Gastrocnemius medialis (tissue), 4 donors: ENCODE measurements at regions not wholly inside any gene's neighbourhood (a gene's known extent, or its start where the extent isn't known, plus 50 kb on each side); places are given as distances from the start of the nearest gene placed in this dataset.

Experiments used
- ATAC-seq, 2 donors: fragments of 150-250 bp; one replicate each; pipeline ENCODE4 v1.9.1; 2016
- DNase-seq, 2 donors: peaks; one replicate each; pipeline ENCODE4 v3.0.0-alpha.2; 2019
- H3K27ac ChIP-seq, 4 donors: fragments of 200-600 bp; sonication (generic); 1 replicate in 1 of 4; 2 replicates in 3 of 4; pipeline ENCODE4 v1.5.1; 2016 to 2018; ENCODE audit warnings: mild to moderate bottlenecking in 2 of 4, moderate library complexity in 1 of 4
- H3K27me3 ChIP-seq, 3 donors: fragments of 200-600 bp; sonication (generic) in 2 of 3; 1 replicate in 1 of 3; 2 replicates in 2 of 3; pipeline versions ENCODE4 v1.5.1 to v1.6.0; 2016 to 2019; ENCODE audit warnings: mild to moderate bottlenecking in 1 of 3, moderate library complexity in 1 of 3
- H3K36me3 ChIP-seq, 2 donors: fragments of 200-600 bp; sonication (generic) in 1 of 2; one replicate each; pipeline ENCODE4 v1.5.1; 2017 to 2018
- H3K4me1 ChIP-seq, 2 donors: fragments of 200-600 bp; sonication (generic) in 1 of 2; one replicate each; pipeline ENCODE4 v1.5.1; 2016 to 2017; ENCODE audit warnings: mild to moderate bottlenecking in 2 of 2
- H3K4me3 ChIP-seq, 4 donors: fragments of 200-600 bp; sonication (generic) in 3 of 4; 1 replicate in 1 of 4; 2 replicates in 3 of 4; pipeline ENCODE4 v1.5.1; 2016 to 2019; ENCODE audit warnings: mild to moderate bottlenecking in 2 of 4
- H3K9me3 ChIP-seq, 3 donors: fragments of 200-600 bp; sonication (generic) in 2 of 3; 1 replicate in 1 of 3; 2 replicates in 2 of 3; pipeline ENCODE4 v1.5.1; 2016 to 2019
- POLR2A ChIP-seq, 2 donors: fragments of 450-650 bp; IDR thresholded peaks; one replicate each; pipeline ENCODE4 v1.6.1; 2017; ENCODE audit warnings: antibody characterized with exemption in 2 of 2, mild to moderate bottlenecking in 2 of 2, moderate library complexity in 2 of 2
- in situ Hi-C, 4 donors: fragments of 200-750 bp; cut with MboI; loops; one replicate each; pipeline versions ENCODE4 v1.15.0 to v1.8.0; 2017; ENCODE audit warnings: low sequenced_read_pairs in 4 of 4
- intact Hi-C: fragments of 100-400 bp; cut with DNase I; formaldehyde crosslinking; loops from one replicate; pipeline ENCODE4 v1.15.1; 2023; ENCODE audit warnings: low total_unique reads
- TF ChIP-seq, protein P1 (sequence below), 5 experiments: fragments of 450-650 bp in 3 of 5; fragments of 200-600 bp in 2 of 5; sonication (generic) in 2 of 5; IDR thresholded peaks in 4 of 5; conservative IDR thresholded peaks in 1 of 5; 1 replicate in 4 of 5; 2 replicates in 1 of 5; pipeline ENCODE4 v1.5.1; 2016 to 2019; ENCODE audit warnings: antibody characterized with exemption in 5 of 5, mild to moderate bottlenecking in 3 of 5, moderate library complexity in 3 of 5

DNA sequence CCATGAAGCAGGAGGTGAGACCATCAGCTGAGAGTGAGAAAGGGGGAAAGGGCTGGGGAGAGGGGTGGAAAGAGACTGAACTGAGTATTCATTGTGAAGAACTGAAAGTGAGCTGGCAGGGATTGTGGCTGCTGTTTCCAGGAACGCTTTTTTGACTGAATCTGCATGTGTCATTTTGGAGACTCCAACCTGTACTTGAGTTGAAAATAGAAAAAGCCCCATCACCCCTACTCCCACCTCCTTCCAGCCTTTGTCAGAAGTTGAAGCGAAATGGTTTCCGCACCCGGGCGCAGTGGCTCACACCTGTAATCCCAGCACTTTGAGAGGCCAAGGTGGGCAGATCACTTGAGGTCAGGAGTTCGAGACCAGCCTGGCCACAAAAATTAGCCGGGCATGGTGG is 128.0 kb upstream of the GPR12 start:
- Histone ChIP-seq H3K4me1 (no peaks in the 10 kb centered on the region), H3K27me3 (no peaks in the 10 kb centered on the region), H3K27ac (no peak overlapping the region), H3K4me3 (no peak overlapping the region), H3K9me3 (no peaks in the 10 kb centered on the region), H3K36me3 (no peaks in the 10 kb centered on the region)
- ATAC-seq (no peak), DNase-seq (no peak)
- in situ Hi-C loops (loop anchor here in 1 of 4 donors (25.0 kb wide), 1 partner anchor 701 kb away; no protein-coding TSS in a partner anchor), intact Hi-C loops (no loop called here)
- TF ChIP-seq, protein P1, sequence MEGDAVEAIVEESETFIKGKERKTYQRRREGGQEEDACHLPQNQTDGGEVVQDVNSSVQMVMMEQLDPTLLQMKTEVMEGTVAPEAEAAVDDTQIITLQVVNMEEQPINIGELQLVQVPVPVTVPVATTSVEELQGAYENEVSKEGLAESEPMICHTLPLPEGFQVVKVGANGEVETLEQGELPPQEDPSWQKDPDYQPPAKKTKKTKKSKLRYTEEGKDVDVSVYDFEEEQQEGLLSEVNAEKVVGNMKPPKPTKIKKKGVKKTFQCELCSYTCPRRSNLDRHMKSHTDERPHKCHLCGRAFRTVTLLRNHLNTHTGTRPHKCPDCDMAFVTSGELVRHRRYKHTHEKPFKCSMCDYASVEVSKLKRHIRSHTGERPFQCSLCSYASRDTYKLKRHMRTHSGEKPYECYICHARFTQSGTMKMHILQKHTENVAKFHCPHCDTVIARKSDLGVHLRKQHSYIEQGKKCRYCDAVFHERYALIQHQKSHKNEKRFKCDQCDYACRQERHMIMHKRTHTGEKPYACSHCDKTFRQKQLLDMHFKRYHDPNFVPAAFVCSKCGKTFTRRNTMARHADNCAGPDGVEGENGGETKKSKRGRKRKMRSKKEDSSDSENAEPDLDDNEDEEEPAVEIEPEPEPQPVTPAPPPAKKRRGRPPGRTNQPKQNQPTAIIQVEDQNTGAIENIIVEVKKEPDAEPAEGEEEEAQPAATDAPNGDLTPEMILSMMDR (IDR thresholded peaks at IDR 0.05 in 4 of 5, conservative IDR thresholded peaks at IDR 0.05 in 1 of 5) = no peak
- no peak for TF ChIP-seq POLR2A (IDR thresholded peaks at IDR 0.05)

DNA sequence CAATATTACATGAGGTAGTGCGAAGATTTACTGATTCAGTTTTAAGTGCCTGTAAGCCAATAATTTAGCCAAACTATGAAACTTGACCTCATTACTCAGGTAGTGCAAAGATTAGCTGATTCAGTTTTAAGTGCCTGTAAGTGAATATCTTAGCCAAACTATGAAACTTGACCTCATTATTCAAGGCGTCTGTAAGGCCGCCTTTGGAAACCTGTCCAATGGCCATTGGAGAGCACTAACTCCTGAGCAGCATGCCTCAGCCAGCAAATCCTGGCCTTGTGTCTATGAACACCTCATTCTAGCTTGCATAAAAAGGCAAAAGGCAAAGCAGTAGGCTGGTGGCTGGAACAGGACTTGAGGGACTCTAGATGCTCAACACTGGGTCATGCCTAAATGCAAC is 127.0 kb upstream of the GPR12 start:
- Histone ChIP-seq H3K4me3 (no peak overlapping the region), H3K9me3 (no peaks in the 10 kb centered on the region), H3K4me1 (no peaks in the 10 kb centered on the region), H3K36me3 (no peaks in the 10 kb centered on the region), H3K27me3 (no peaks in the 10 kb centered on the region), H3K27ac (no peak overlapping the region)
- TF ChIP-seq, protein P1 (IDR thresholded peaks at IDR 0.05 in 4 of 5, conservative IDR thresholded peaks at IDR 0.05 in 1 of 5) = no peak
- TF ChIP-seq POLR2A (IDR thresholded peaks at IDR 0.05) = no peak
- in situ Hi-C loops = loop anchor here in 1 of 4 donors (25.0 kb wide), 1 partner anchor 700 kb away; no protein-coding TSS in a partner anchor
- intact Hi-C loops = no loop called here
- DNase-seq = no peak
- ATAC-seq = no peak

DNA sequence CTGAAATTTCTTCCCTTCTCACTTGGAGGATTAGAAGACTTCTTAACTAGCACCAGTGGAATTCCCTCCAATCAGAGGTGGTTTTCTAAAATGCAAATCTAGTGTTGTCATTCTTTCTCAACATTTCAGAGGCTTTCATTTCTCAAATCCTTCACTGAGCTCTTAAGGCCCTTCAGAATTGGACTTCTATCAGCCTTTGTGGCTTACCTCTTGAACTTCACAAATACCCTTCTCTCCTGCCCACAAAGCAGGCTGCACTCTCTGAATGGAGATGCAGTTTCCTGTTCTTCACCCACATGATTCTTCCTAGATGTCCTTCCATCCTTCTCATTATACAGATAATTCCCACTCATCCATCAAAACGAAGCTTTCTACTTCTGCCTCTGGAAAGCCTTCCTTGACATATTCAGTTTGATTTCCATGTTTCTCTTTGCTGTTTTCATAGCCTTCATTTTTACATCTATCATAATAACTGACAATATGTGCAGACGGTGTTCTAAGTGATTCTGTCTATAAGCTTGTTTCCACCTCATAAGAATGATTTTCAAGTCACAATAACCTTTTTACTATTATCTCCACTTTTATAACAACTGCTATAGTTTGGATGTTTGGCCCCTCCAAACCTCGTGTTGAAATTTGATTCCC is 123.1 kb upstream of the GPR12 start:
- intact Hi-C loops = no loop called here

DNA sequence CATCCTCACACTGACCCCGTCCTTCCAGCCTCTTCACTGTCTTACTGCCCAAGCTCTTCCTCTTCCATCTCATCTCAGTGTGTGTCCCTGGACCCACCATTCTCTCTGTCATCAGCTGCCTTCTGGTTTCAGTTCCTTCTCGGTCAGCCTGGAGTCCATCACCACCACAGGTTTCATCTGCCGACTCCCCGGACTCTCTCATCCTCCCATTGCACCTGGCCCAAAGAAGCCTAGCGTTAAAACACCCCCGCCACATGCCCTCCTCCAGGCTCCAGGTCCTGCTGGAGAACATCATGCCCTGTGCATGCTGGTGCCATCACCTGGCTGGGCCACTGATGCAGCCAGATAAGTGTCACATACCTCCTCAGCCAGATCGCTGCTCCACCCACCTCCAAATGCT is 122.1 kb upstream of the GPR12 start:
- in situ Hi-C loops (loop anchor here in 1 of 4 donors (25.0 kb wide), 1 partner anchor 695 kb away; no protein-coding TSS in a partner anchor), intact Hi-C loops (no loop called here)
- Histone ChIP-seq H3K27me3 (no peaks in the 10 kb centered on the region), H3K4me3 (no peak overlapping the region), H3K9me3 (no peaks in the 10 kb centered on the region), H3K27ac (no peak overlapping the region), H3K4me1 (no peaks in the 10 kb centered on the region), H3K36me3 (no peaks in the 10 kb centered on the region)
- ATAC-seq = no peak
- no peak for TF ChIP-seq POLR2A (IDR thresholded peaks at IDR 0.05)
- TF ChIP-seq, protein P1 (IDR thresholded peaks at IDR 0.05 in 4 of 5, conservative IDR thresholded peaks at IDR 0.05 in 1 of 5) = no peak
- no peak for DNase-seq

More for the DNA sequence above, 123.1 kb upstream of the GPR12 start:
- no peak for ATAC-seq
- in situ Hi-C loops = loop anchor here in 1 of 4 donors (25.0 kb wide), 1 partner anchor 696 kb away; no protein-coding TSS in a partner anchor
- Histone ChIP-seq H3K27me3 (no peaks in the 10 kb centered on the region), H3K27ac (no peak overlapping the region), H3K36me3 (no peaks in the 10 kb centered on the region), H3K4me1 (no peaks in the 10 kb centered on the region), H3K9me3 (no peaks in the 10 kb centered on the region), H3K4me3 (no peak overlapping the region)
- TF ChIP-seq, protein P1 (IDR thresholded peaks at IDR 0.05 in 4 of 5, conservative IDR thresholded peaks at IDR 0.05 in 1 of 5) = no peak
- no peak for TF ChIP-seq POLR2A (IDR thresholded peaks at IDR 0.05)
- DNase-seq = no peak
